K562 (cell line): ENCODE measurements at regions not wholly inside any gene's neighbourhood (a gene's known extent, or its start where the extent isn't known, plus 50 kb on each side); places are given as distances from the start of the nearest gene placed in this dataset.

Experiments
- ATAC-seq: fragments of 200-7000 bp; cut with Tn5 transposase; 3 replicates; pipeline ENCODE4 v1.9.1; 2020; ENCODE audit warnings: moderate library complexity
- BruUV-seq: library from RNA; stranded (reverse); fragments of 400-500 nt; replicated peaks from 2 replicates; lab custom pipeline; 2021; lab: Mats Ljungman, UMichigan
- CTCF ChIA-PET: fragments of 300-600 bp; formaldehyde crosslinking; extraction: SDS; loops from one replicate; lab custom pipeline; 2021; ENCODE audit warnings: low intra/inter-chr PET ratio; lab: Yijun Ruan, JAX
- POLR2A ChIA-PET: fragments of 300-600, 350-650 bp; sonication (Branson Sonifier 250); formaldehyde crosslinking; extraction: SDS; loops from one replicate; lab custom pipeline; 2021; ENCODE audit warnings: antibody characterized with exemption, inconsistent platforms; lab: Yijun Ruan, JAX
- DNase-seq, 4 experiments: peaks; one replicate each; pipeline versions ENCODE4 v3.0.0 to v3.0.0-alpha.2; 2011 to 2018; ENCODE audit warnings: low spot score in 3 of 4, mixed read lengths in 3 of 4; ENCODE audit errors: extremely low read depth in 1 of 4
- FAIRE-seq: peaks from 2 replicates; lab custom pipeline; 2011; peaks lifted over from hg19 to GRCh38; lab: Jason Lieb, UNC
- H2AFZ ChIP-seq: 2 replicates; pipeline ENCODE4 v1.6.0; 2011; ENCODE audit warnings: low read depth, low read length, control low read depth, inconsistent platforms
- H3K27ac ChIP-seq: fragments of 200-600 bp; 3 replicates; pipeline ENCODE4 v1.8.0; 2011; ENCODE audit warnings: low read depth, mild to moderate bottlenecking, control low read depth, inconsistent platforms, low read length, moderate library complexity, mixed read lengths; ENCODE audit errors: extremely low read depth
- H3K27me3 ChIP-seq, 2 experiments: fragments of 300-600 bp in 1 of 2; 2 replicates in 1 of 2; 3 replicates in 1 of 2; pipeline versions ENCODE4 v1.6.0 to v1.8.0; 2011; ENCODE audit warnings: inconsistent platforms in 2 of 2, low read length in 2 of 2, mild to moderate bottlenecking in 1 of 2, mixed read lengths in 1 of 2, moderate library complexity in 1 of 2; ENCODE audit not compliant: control insufficient read depth in 2 of 2, insufficient read depth in 2 of 2
- H3K36me3 ChIP-seq: fragments of 300-600 bp; 3 replicates; pipeline ENCODE4 v1.8.0; 2011; ENCODE audit warnings: mild to moderate bottlenecking, low read length, inconsistent platforms; ENCODE audit not compliant: control insufficient read depth, insufficient read depth
- H3K4me1 ChIP-seq, 2 experiments: fragments of 200-600 bp in 1 of 2; replicated peaks in 1 of 2; 2 replicates in 1 of 2; 3 replicates in 1 of 2; pipeline versions ENCODE4 v1.5.1 to v1.8.0; 2011; ENCODE audit warnings: inconsistent platforms in 2 of 2, low read length in 2 of 2, mild to moderate bottlenecking in 1 of 2, mixed read lengths in 1 of 2, moderate library complexity in 1 of 2; ENCODE audit not compliant: control insufficient read depth in 2 of 2, insufficient read depth in 2 of 2
- H3K4me2 ChIP-seq: 2 replicates; pipeline ENCODE4 v1.6.1; 2011; ENCODE audit warnings: low read length, control low read depth, inconsistent platforms, mixed read lengths; ENCODE audit not compliant: insufficient read depth
- H3K4me3 ChIP-seq: fragments of 200-600 bp; sonication (generic), shearing (Covaris generic); 2 replicates; pipeline ENCODE4 v1.5.1; 2016; ENCODE audit warnings: control low read depth, inconsistent platforms
- H3K79me2 ChIP-seq: fragments of 200-600 bp; 3 replicates; pipeline ENCODE4 v1.8.0; 2011; ENCODE audit warnings: low read length, inconsistent platforms; ENCODE audit not compliant: control insufficient read depth, insufficient read depth
- H3K9ac ChIP-seq, 2 experiments: 2 replicates each; pipeline versions ENCODE4 v1.6.0 to v1.6.1; 2011; ENCODE audit warnings: low read depth in 2 of 2, low read length in 2 of 2, control low read depth in 1 of 2, inconsistent platforms in 1 of 2, mild to moderate bottlenecking in 1 of 2, mixed read lengths in 1 of 2; ENCODE audit not compliant: insufficient read depth in 1 of 2
- H3K9me1 ChIP-seq: one replicate; pipeline ENCODE4 v1.6.0; 2011; ENCODE audit warnings: inconsistent platforms, mild to moderate bottlenecking, low read length, moderate library complexity; ENCODE audit not compliant: control insufficient read depth, insufficient read depth
- H3K9me3 ChIP-seq: replicated peaks from 2 replicates; pipeline ENCODE4 v1.5.1; 2011; ENCODE audit warnings: low read depth, low read length, inconsistent platforms; ENCODE audit not compliant: control insufficient read depth, insufficient read depth
- H4K20me1 ChIP-seq: replicated peaks from 2 replicates; pipeline ENCODE4 v1.6.1; 2011; ENCODE audit warnings: low read length, inconsistent platforms, mixed read lengths; ENCODE audit not compliant: control insufficient read depth, insufficient read depth
- AFF1 ChIP-seq, 2 experiments: fragments of 450-650 bp; IDR thresholded peaks; 2 replicates each; pipeline ENCODE4 v1.6.1; 2018; ENCODE audit warnings: mild to moderate bottlenecking in 2 of 2, low read depth in 1 of 2; ENCODE audit not compliant: partially characterized antibody in 2 of 2
- ATF4 ChIP-seq: fragments of 450-650 bp; formaldehyde crosslinking; IDR thresholded peaks from 2 replicates; pipeline ENCODE4 v1.4.0; 2022; ENCODE audit warnings: mild to moderate bottlenecking, moderate library complexity
- BCOR ChIP-seq: fragments of 450-650 bp; IDR thresholded peaks from 2 replicates; pipeline ENCODE4 v1.6.1; 2016
- RBM25 ChIP-seq: fragments of 200-400 bp; formaldehyde crosslinking; IDR thresholded peaks from 2 replicates; pipeline ENCODE4 v1.6.1; 2018; ENCODE audit warnings: low read length, low read depth, moderate library complexity; ENCODE audit not compliant: severe bottlenecking
- SAP30 ChIP-seq: fragments of 200-600 bp; sonication (generic); IDR thresholded peaks from 2 replicates; pipeline ENCODE4 v1.6.1; 2012; ENCODE audit warnings: borderline replicate concordance, low read depth, mild to moderate bottlenecking, moderate library complexity, low read length, control low read depth, inconsistent platforms; ENCODE audit not compliant: insufficient read depth, poor library complexity, severe bottlenecking
- WGBS: fragments of 100-300 bp; shearing (Covaris generic); methylation state at CpG from one replicate; pipeline ENCODE4 v1.1.6; 2016; ENCODE audit warnings: low coverage, mixed read lengths; ENCODE audit not compliant: insufficient coverage; ENCODE audit errors: missing lambda C conversion rate; 5-methylcytosine and 5-hydroxymethylcytosine counted together
- in situ Hi-C: fragments of 300-500 bp; cut with MboI; formaldehyde crosslinking; loops from 4 replicates; pipeline ENCODE4 v1.15.0; 2018; ENCODE audit warnings: inconsistent platforms, mixed read lengths
- intact Hi-C: fragments of 100-400 bp; cut with micrococcal nuclease; formaldehyde crosslinking; loops from 2 replicates; pipeline ENCODE4 v1.14.2; 2022

GRCh38 chr22:27558658-27559371 lies 242.7 kb downstream of the MN1 start:
- FAIRE-seq (no peak), DNase-seq (no peak), ATAC-seq (no peak)
- Histone ChIP-seq H3K4me2 (no peak overlapping the region), H3K9me3 (no peaks in the 10 kb centered on the region), H3K9ac (no peak overlapping the region), H3K9me1 (no peaks in the 10 kb centered on the region), H3K4me3 (no peak overlapping the region), H3K36me3 (no peaks in the 10 kb centered on the region), H4K20me1 (0 out of 2 replicates have a peak, but pooled peaks cover 6% of the 10 kb centered on the region), H3K27me3 (peaks cover 2 to 24% of the 10 kb centered on the region in 2 experiments; a peak in 2 of 5 replicates), H2AFZ (no peak overlapping the region), H3K4me1 (no peaks in the 10 kb centered on the region), H3K79me2 (no peaks in the 10 kb centered on the region), H3K27ac (no peak overlapping the region)
- POLR2A ChIA-PET: no interaction called here
- TF ChIP-seq SAP30 (no peak), BCOR (0 out of 2 replicates have a peak, but pooled peaks have one; percentile 42), RBM25 (peak; percentile 74), ATF4 (no peak), AFF1 (IDR thresholded peaks at IDR 0.05; ENCODE audit: low read depth in 1 of 2, partially characterized antibody in 2 of 2) (no peak)
- intact Hi-C loops: no loop called here
- no TSS peak for BruUV-seq
- in situ Hi-C loops: no loop called here
- 31% methylated on average over 7 of the region's 11 CpGs for WGBS
- CTCF ChIA-PET: no interaction called here
